Gastroesophageal sphincter (tissue), 4 donors: ENCODE measurements at regions not wholly inside any gene's neighbourhood (a gene's known extent, or its start where the extent isn't known, plus 50 kb on each side); places are given as distances from the start of the nearest gene placed in this dataset.

Source experiments
- ATAC-seq: fragments of 150-250 bp; one replicate; pipeline ENCODE4 v1.9.1; 2016; ENCODE audit warnings: mild to moderate bottlenecking, moderate library complexity
- H3K27ac ChIP-seq, 4 donors: fragments of 200-600 bp; sonication (generic) in 3 of 4; 1 replicate in 3 of 4; 2 replicates in 1 of 4; pipeline ENCODE4 v1.5.1; 2016 to 2019
- H3K27me3 ChIP-seq: fragments of 200-600 bp; sonication (generic); one replicate; pipeline ENCODE4 v1.5.1; 2019
- H3K36me3 ChIP-seq, 2 donors: fragments of 200-600 bp; sonication (generic); one replicate each; pipeline ENCODE4 v1.5.1; 2019; ENCODE audit warnings: control low read depth in 1 of 2
- H3K4me1 ChIP-seq, 3 donors: fragments of 200-600 bp; sonication (generic); 1 replicate in 2 of 3; 2 replicates in 1 of 3; pipeline ENCODE4 v1.5.1; 2016 to 2019; ENCODE audit warnings: control low read depth in 2 of 3
- H3K4me3 ChIP-seq, 2 donors: fragments of 200-600 bp; sonication (generic); one replicate each; pipeline ENCODE4 v1.5.1; 2019; ENCODE audit warnings: mild to moderate bottlenecking in 1 of 2, moderate library complexity in 1 of 2
- H3K9me3 ChIP-seq, 3 donors: fragments of 200-600 bp; sonication (generic); one replicate each; pipeline ENCODE4 v1.5.1; 2017 to 2019; ENCODE audit warnings: control low read depth in 2 of 3
- EP300 ChIP-seq: sonication (generic); formaldehyde crosslinking; IDR thresholded peaks from one replicate; pipeline ENCODE4 v1.6.1; 2017; ENCODE audit warnings: antibody characterized with exemption, mild to moderate bottlenecking
- POLR2A ChIP-seq, 2 donors: fragments of 450-650 bp; IDR thresholded peaks; one replicate each; pipeline ENCODE4 v1.6.1; 2017; ENCODE audit warnings: antibody characterized with exemption in 2 of 2, mild to moderate bottlenecking in 2 of 2, moderate library complexity in 1 of 2
- POLR2AphosphoS5 ChIP-seq: sonication (generic); formaldehyde crosslinking; IDR thresholded peaks from one replicate; pipeline ENCODE4 v1.6.1; 2017; ENCODE audit warnings: antibody characterized with exemption
- WGBS, 2 donors: methylation state at CpG; one replicate each; pipeline ENCODE4 v1.1.5; 2018; ENCODE audit warnings: low coverage in 1 of 2; 5-methylcytosine and 5-hydroxymethylcytosine counted together
- TF ChIP-seq, protein P1 (sequence below), 4 experiments: fragments of 200-600 bp in 2 of 4; fragments of 450-650 bp in 2 of 4; sonication (generic) in 1 of 4; IDR thresholded peaks; one replicate each; pipeline ENCODE4 v1.5.1; 2017 to 2019; ENCODE audit warnings: antibody characterized with exemption in 4 of 4, mild to moderate bottlenecking in 2 of 4, moderate library complexity in 2 of 4

DNA sequence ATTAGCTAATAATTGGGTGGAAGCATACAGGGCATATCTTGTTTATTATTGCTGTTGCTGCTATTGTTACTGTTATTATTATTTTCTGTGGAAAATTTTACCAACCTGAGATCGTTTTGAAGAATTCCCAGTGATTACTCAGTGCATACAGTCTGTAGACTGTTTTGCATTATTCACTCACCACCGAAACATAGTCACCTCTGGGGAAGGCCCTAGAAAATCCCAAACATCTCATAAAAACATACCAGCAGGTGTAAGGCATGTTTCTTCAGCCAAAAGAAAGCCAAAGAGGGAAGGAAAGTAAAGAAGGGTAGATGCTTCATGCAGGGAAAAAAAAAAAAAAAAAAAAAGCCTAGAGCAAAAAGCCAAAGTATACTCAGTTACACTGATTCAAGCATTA lies 647.7 kb downstream of the BCL11A start:
- H3K27ac ChIP-seq = no peak overlapping the region
- H3K4me3 ChIP-seq = no peak overlapping the region
- H3K36me3 ChIP-seq = no peaks in the 10 kb centered on the region
- no peaks in the 10 kb centered on the region for H3K4me1 ChIP-seq
- ATAC-seq = no peak
- H3K9me3 ChIP-seq = no peaks in the 10 kb centered on the region
- H3K27me3 ChIP-seq = peaks cover 14% of the 10 kb centered on the region
- TF ChIP-seq, protein P1, sequence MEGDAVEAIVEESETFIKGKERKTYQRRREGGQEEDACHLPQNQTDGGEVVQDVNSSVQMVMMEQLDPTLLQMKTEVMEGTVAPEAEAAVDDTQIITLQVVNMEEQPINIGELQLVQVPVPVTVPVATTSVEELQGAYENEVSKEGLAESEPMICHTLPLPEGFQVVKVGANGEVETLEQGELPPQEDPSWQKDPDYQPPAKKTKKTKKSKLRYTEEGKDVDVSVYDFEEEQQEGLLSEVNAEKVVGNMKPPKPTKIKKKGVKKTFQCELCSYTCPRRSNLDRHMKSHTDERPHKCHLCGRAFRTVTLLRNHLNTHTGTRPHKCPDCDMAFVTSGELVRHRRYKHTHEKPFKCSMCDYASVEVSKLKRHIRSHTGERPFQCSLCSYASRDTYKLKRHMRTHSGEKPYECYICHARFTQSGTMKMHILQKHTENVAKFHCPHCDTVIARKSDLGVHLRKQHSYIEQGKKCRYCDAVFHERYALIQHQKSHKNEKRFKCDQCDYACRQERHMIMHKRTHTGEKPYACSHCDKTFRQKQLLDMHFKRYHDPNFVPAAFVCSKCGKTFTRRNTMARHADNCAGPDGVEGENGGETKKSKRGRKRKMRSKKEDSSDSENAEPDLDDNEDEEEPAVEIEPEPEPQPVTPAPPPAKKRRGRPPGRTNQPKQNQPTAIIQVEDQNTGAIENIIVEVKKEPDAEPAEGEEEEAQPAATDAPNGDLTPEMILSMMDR (IDR thresholded peaks at IDR 0.05) = no peak
- TF ChIP-seq POLR2AphosphoS5 = no peak
- 81 to 88% methylated on average over 1 to 2 of the region's 2 CpGs for WGBS, 2 donors

DNA sequence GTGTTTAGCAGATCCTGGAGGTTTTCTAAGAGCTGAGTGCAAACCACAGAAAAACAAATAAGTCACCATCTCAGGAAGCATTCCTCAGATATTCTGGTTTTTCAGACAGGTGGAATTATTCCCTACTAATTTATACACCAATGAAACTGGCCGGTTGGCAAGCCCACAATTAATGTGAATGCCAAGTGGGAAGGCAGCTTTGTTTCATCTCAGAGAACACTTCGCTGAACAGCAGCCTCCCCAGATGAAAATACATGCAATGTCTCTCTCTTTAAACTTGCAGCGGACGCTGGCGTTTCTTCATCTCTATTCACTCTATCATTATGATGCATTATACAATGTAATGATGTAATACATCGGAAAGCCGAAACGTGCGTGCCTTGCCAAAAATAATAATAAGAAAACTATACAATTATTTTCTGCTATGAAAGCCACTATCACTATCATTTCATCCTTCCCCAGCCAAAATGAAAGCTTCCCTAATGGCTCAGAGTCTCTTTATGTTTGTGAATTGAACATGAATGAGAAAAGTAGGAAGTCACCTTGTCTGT lies 649.4 kb downstream of the BCL11A start:
- no peak for ATAC-seq
- Histone ChIP-seq H3K9me3 (no peaks in the 10 kb centered on the region), H3K4me3 (no peak overlapping the region), H3K36me3 (no peaks in the 10 kb centered on the region), H3K4me1 (no peaks in the 10 kb centered on the region), H3K27ac (no peak overlapping the region), H3K27me3 (peaks cover 14% of the 10 kb centered on the region)
- TF ChIP-seq EP300 = no peak
- no peak for TF ChIP-seq POLR2AphosphoS5
- TF ChIP-seq, protein P1 (IDR thresholded peaks at IDR 0.05) = no peak
- no peak for TF ChIP-seq POLR2A (IDR thresholded peaks at IDR 0.05)
- 22 to 29% methylated on average over 9 of the region's 9 CpGs for WGBS, 2 donors

DNA sequence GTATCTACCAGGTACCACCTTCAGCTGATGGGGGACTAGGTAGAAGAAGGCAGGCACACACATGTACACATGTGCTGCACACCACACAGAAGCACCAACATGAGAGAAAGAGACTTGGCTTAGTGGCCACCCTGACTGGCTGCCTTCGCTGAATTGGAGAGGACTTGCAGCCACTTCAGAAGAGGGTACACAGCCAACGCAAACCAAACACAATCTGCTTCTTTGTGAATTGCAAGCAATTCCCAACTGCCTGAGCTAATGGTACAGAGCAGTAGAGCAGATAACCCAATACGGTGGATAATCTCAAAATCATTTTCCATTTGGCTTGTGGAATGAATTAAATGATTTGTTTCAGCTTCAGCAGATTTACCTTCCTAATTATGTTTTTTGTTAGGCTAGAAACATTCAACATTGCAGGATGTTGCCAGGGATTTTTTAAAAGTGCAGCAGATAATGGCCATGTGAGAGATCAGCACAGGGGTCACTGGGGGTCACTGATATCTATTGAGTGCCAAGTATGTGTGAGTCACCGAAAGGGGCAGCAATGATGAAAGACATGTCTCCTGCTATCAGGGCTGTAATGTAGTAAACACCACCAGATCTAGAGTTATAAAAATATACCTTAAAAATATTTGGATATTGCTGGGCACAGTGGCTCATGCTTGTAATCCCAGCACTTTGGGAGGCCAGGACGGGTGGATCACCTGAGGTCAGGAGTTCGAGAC lies 652.6 kb downstream of the BCL11A start:
- ATAC-seq = no peak
- H3K9me3 ChIP-seq = no peaks in the 10 kb centered on the region
- no peak overlapping the region for H3K4me3 ChIP-seq
- WGBS, 2 donors = 76 to 83% methylated on average over 5 of the region's 6 CpGs
- TF ChIP-seq POLR2A (IDR thresholded peaks at IDR 0.05) (no peak), POLR2AphosphoS5 (no peak), EP300 (no peak)
- TF ChIP-seq, protein P1 (IDR thresholded peaks at IDR 0.05) = no peak
- no peaks in the 10 kb centered on the region for H3K36me3 ChIP-seq
- H3K27me3 ChIP-seq = peaks cover 10% of the 10 kb centered on the region
- H3K4me1 ChIP-seq = no peaks in the 10 kb centered on the region
- H3K27ac ChIP-seq = no peak overlapping the region

DNA sequence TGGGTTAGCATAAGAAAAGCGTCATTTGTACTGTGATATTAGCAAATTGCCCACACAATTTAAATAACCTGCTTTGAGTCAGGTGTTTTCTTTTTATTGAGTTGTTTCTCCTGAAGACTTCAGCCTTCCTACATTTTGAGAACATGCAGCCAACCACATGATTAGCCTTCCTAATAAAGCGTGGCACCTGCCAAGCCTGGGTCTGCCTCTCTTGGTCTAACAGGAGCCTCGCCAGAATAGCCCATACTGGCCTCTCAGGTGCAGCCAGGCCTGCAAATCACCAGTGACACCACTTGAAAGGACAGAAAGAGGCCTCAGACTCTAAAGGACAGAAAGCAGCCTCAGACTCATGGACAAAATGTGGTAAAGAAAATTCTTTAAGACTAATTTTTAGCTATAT lies 653.8 kb downstream of the BCL11A start:
- no peak for ATAC-seq
- TF ChIP-seq POLR2AphosphoS5 (no peak), POLR2A (IDR thresholded peaks at IDR 0.05) (no peak), EP300 (no peak)
- TF ChIP-seq, protein P1 (IDR thresholded peaks at IDR 0.05) = no peak
- H3K36me3 ChIP-seq = no peaks in the 10 kb centered on the region
- H3K4me3 ChIP-seq = no peak overlapping the region
- no peaks in the 10 kb centered on the region for H3K9me3 ChIP-seq
- H3K27ac ChIP-seq = no peak overlapping the region
- no peaks in the 10 kb centered on the region for H3K4me1 ChIP-seq
- 79 to 100% methylated on average over 1 to 3 of the region's 3 CpGs for WGBS, 2 donors
- H3K27me3 ChIP-seq = peaks cover 3% of the 10 kb centered on the region
